Esophagus mucosa (tissue), 1 donor: ENCODE measurements at regions not wholly inside any gene's neighbourhood (a gene's known extent, or its start where the extent isn't known, plus 50 kb on each side); places are given as distances from the start of the nearest gene placed in this dataset.
A peak's percentile ranks its signal among the peaks of the same experiment; 100 is the strongest.

ENCODE experiments used
- ATAC-seq: fragments of 200-7000 bp; cut with Tn5 transposase; one replicate; pipeline ENCODE4 v1.9.1; 2020
- donor health status: DM: yes; HTN: yes; CAD: no.

DNA sequence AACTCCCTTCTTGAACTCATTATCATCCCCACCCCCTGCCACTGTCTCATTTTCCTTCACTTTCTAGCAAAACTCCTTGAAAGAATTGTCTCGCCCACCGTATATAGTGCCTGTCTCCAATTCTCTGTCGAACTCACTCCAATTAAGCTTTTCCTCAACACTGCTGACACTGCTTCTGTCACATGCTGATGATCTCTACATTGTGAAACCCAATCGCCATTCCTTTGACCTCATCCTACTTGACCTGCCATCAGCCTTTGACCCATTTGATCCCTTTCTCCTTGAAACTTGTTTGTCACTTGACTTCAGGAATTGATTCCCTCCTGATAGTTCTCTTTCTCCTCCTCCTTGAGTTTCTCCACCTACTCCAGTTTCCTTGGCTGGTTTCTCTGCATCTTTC, 54.8 kb downstream of the CCDC71L start:
- ATAC-seq = no peak

DNA sequence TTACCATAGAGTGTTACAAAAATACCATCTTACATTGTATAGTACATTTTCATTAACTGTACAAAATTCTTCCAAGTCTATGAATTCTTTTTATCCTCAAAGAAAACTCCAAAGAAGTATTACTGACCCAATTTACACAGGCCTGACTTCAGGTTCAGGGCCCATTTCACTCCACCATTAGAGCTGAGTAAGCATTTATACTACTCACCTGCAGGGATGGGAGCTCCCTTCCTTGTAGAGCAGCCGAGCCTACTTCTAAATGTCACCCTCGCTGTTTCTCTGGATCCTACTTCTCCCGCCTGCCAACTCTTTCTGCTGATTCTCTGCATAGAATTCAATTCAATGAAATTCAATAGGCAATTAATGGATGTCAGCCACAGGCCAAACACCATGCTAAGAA, 56.0 kb downstream of the CCDC71L start:
- no peak for ATAC-seq

DNA sequence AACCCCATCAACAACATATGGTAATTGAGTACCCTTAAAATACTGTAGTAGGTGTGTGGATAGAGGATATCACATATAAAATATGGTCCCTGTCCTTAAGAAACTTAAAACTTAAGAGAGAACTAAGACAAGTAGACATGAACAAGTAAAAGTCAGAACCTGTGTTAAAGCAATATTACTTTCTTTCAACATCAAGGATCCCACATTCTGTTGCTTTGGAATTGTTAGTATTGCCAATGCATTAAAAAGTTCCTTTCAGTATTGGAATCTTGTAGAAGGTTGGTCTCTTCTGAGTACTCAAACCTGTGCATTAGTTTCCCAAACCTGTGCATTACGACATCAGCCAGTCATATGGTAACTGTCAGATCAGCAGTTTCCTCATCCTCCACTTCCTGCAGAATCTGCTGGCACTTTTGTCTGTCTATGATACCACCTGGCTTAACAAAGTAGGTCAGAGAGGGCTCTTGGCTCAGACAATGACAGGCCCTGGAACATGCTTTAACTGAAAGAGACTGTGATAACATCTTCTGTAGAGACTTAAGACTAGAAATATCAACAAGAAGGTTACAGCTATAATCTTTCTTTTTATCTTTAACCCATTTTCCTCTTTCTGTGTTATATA, 56.5 kb downstream of the CCDC71L start:
- ATAC-seq = peak; percentile 77

DNA sequence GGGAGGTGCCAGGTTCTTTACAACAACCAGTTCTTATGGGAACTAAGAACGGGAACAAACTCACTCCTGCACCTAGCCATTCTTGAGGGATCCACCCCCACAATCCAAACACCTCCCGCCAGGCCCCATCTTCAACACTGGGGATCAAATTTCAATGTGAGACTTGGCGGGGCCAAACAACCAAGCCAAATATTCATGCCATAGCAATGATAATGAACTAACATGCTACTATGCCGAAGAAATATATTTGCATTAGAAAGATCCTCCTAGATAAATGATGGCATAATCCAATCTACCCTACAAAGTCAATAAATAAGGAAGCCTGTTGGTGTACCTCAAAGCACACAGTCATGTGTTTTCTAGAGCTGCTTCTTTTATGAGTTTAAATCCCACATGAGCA, 57.6 kb downstream of the CCDC71L start:
- ATAC-seq = no peak

DNA sequence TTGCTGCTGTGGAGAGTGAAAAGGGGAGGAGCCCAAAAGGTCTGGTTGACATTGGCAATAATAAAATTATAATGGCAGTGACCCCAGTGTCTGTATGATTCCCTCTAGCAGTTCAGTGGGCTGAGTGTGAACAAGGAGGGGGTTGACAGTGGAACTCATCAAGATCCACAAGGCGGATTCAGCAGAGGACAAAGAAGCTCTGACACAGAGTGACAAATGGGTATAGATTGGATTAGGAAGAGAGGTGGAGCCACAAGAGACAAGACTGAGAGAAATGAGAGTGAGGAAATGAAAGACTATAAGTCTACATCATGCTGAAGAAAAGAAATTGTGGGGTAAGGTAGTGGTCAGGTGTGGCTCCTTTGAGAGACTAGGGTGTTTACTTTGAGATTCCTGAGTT, 58.9 kb downstream of the CCDC71L start:
- no peak for ATAC-seq

DNA sequence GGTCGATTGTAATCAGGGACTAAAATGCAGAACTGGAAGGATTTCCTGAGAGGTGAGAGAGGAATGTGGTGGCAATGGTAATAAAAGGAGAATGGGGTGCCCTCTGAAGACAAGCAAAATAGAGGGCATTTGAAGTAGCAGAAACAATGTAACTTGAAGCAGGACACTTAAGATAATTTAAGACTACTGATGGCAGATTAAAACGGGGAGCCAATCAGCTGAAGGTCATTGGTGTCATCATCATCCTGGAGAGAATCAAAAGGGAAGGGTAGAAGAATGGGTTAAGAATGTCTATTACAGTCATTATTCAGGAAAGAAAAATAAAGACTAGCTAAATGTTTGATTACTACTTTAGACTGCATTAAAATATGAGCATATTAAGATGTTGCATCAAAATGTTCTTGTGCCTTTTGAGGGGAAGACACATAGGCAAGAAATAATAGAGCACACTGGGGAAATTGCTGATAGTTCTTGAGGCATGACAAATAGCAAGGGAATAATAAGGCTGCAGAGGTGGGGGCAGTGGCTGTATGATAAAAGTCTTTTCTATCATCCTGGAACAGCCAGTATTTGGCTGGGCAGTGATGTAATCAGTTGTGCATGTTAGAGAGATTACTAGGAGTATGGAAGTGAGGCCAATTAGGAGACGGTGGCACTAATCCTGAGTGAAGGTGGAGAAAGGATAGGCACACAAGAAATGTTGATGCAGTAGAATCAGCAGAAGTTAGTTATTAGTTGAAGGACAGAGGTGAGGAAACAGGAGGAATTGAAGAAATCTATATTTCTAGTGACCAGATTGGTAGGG, 60.2 kb downstream of the CCDC71L start:
- no peak for ATAC-seq

DNA sequence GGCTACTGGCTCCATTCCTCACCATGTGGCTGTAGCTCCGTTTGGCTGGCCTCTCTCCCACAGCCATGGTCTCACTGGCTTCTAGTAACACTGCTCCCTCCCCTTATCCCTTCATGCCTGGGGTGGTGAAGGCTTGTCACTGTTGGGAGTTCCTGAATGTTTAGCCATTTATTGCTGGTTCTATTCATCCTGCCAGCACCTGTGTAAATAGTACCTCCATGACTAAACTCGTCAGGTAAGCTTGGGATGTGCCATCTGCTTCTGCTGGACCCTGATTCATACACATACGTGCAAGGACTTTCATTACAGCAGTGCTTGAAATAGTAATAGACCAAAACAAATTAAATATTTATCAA, 61.6 kb downstream of the CCDC71L start:
- peak; percentile 79 for ATAC-seq

DNA sequence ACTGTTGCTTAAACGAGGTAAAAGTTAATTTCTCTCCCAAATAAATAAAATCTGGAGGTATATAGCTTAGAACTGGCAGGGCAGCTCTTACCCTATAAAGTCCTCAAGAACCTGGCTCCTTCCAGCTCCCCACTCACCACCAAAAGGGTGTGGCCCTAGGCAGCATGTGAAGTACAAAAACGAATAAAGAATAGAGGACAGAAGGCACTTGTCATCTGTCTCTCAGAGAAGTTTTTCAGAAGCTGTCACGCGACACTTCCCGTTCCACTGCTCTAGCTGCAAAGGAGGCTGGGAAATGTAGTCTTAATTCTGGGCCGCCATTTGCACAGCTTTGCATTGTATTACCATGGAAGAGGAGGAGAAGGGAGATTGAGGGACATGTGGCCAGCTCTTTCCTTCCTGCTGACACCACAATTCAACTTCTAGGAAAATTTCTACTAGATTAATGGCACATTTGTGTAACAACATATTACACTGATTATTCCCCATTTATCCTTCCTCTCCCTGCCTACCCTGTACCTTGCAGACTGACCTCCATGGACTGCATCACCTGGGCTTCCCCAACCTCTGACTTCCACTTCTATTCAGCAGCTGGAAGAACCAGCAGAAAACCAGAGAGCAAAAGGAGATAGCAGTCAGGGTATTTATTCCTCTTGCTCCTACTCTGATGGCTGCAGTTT, 62.2 kb downstream of the CCDC71L start:
- ATAC-seq = peak; percentile 90

DNA sequence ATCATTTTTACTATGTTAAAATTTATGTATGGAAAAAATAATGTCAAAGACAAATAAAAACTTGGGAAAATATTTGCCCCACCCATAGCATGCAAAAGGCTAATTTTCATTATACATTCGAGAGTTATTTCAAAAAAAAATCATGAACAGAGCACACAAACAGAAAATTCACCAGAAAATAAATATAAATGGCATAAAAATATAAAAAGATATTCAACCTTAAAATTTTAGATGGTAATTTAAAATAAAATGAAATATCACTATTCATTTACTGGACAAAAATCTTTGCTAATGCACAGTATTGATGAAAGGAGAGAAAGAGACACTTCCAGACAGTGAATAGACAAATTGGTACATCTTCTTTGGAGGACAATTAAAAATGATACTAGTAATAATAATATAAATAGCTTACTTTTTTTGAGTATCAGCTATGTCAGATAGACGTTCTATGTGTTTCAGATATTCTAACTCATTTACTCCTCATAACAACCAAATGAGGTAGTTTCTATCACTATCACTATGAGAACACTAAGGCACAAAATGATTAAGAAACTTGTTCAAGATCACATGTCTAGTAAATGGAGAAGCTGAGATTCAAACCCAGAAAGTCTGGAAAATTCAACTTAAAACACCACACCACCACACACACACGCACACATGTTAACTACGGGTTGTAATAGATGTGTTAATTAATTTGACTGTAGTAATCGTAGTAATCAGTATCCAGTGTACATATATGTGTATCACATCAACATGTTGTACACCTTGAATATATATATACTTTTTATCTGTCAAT, 63.0 kb downstream of the CCDC71L start:
- ATAC-seq = no peak

DNA sequence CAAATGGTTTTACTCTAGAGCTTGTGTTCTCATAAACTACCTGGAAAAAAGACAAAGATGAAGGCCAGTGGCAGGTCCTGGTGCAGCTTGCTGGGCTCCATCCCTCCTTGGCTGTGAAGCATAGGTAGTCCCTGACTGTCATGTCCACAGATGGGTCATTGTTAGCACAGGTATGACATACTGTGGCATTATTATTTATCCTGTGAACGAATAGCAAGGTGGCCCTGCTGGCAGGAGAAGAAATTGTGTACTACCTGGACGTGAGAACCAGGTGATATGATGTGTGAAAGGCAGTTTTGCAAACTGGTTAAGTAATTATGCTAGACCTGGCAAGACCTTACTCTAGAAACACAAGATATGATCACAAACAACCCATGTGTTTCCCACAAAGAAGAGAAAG, 63.9 kb downstream of the CCDC71L start:
- no peak for ATAC-seq

DNA sequence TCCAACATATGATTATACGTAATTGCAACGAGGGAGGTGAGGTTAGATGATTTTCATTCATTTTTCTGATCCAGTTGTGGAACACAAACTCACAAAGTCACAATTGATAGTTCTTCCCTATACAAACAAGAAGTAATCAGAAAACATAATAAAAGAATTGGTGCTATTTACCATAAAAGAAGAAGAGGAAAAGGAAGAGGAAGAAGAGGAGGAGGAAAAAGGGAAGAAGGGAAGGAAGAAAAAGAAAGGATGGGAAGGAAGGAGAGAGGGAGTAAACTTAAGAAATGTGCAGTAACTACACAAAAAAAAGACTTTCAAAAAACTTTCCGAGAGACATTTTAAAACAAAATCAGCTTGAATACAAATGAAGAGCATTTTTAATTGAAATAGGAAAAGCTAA, 65.0 kb downstream of the CCDC71L start:
- ATAC-seq = no peak

DNA sequence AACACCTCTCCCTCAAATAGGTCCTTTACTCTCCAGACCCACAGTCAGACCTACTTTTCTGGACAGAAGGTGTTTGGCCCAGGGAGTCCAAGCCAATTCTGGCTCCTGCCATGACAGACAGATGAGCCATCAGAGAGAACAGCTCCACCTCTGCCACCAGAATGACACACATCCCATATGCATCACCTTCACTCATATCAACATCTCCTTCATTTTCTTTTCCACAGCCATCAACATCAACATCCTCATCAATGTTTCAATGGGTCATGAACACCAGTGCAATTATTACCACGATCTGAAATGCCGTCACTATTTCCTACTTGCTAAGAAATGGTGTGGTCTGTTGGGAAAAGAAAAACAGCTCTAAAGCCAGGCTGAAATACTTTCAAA, 67.9 kb downstream of the CCDC71L start:
- no peak for ATAC-seq

DNA sequence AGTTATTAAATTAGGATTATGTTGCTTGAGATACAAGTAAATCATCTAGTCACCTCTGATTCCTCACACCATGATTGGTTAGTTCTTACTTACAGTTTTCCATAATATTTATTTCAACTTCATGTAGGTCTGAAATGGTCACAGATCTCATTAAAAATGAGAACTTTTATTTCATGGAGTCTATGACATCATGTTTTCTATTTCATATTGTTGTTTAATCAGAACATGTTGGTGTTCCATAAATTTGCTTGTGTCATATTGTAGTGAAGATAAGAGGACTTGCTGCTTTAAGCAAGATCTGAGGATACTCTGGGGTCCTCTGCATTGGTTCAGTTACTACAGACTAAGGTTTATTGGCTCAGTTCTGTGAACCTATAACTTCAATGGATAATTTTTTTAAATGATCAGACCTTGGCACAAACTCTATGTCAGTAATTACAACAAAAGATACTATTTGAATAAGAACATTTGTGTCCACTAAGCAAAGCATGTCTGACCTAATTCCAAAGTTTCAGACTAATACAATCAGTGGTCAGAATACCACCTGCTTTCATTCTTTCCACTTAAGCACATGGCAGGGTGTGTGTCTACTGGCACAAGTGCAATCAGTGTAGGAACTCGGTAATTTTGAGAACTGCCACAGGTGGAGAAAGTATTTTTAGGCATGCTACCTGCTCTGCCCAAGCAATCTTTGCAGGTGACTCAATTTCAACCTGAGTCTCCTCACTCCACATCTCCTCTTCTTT, 68.5 kb downstream of the CCDC71L start:
- no peak for ATAC-seq

DNA sequence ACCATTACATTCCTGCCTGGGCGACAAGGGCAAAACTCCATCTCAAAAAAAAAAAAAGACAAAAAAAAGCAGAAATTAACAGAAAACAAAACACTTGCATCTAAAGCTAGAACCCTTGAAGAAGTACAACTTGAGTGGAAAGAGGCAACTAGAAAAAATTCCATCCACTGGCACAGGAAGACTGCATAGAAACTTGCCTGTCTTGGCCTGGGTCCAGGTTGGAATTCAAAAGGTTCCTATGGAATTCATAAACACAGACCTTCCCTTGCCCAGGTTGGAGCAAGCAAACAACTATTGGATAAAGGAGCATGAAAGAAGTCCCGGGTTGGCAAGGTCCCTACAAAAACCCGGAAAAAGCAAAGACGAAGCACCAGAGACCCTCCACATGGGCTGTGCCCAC, 69.8 kb downstream of the CCDC71L start:
- no peak for ATAC-seq

DNA sequence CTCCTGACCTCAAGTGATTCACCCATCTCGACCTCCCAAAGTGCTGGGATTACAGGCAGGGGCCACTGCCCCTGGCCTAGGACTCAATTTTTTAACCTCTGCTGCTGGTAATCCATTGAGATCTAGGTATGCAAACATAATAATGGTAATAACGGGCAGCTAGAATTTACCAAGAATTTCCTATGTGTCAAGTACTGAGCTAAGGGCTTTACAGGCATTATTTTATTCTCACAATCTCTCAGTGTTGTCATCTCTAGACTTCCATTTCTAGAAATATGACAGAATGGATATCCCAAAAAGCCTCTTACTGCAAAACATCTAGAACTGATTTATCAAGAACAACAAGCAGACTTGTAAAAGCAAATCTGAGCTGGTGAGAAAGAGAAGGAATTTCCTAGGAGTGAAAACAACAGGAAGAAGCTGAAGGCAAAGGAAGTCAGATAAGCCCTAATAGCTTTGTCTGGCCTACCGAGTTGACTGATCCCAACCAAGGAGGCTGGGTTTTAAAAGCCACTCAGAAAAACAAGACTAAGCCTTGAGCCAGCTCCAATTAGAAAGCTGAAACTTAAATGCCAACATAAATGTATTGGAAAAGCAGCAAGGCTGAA, 70.6 kb downstream of the CCDC71L start:
- ATAC-seq = no peak

DNA sequence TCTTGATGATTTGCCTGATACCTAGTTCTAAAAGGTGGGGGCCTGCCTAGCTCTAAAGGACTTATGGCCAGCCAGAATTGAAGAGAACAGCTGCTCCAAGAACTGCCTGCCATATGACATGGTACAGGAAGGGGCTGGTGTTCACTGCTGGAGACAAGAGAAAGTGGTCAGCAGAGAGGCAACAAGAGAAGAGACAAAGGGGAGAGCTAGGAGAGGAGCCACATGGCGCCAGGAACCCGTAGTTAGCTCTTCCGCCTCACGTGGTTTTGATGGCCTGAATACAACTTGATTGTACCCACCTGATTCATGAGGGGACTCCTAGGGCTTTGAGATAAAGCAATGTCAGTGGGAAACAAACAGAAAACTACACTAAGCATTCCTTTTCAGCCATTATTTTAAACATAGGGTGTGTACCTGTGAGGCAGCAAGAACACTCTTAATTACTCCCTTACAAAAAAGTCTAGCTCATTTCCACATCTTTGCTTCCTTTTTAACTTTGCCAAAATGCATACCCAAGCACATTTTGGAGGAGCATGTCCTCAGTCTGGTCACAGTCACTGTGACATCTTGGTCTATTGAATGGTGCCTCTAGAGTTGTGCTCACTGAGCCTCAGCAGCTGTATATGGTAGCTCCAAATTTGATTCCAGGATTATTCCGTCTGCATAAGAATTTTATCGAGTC, 71.6 kb downstream of the CCDC71L start:
- ATAC-seq = no peak

DNA sequence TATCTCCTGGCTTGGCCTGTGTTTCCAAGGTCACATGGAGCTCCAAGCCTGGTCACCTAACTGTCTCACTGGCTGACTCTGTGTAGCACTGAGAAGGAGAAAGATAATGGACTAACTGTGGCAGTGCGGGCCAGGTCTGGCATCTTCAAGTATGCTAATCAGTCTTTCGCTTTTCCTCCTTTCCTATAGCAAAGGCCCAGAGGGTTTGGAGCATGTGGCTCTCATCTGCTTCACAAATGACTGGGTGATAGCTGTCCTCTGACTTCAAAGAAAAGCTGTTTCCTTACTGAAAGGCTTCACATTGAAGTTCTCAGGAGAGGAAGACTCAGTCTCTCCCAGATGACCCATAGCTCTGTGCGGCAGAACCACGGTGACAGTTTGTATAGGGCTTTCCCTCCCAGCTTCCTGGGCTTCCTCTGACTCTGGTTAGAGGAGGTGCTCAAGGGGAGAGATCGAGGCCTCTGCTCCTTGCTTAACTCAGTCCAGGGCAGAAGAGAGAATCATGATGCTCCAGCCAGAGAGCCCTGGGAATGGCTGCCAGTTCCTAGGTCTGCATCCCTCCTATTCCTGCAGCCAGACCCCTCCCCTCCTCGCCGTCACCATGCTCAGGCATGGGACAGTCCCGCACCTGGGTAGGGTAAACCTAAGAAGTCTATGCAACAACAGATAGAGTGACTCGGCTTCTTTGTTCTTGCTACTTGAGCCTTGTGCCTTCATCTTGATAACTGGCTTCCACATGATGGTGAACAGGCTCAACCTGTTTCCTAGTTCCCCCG, 72.3 kb downstream of the CCDC71L start:
- ATAC-seq = no peak

DNA sequence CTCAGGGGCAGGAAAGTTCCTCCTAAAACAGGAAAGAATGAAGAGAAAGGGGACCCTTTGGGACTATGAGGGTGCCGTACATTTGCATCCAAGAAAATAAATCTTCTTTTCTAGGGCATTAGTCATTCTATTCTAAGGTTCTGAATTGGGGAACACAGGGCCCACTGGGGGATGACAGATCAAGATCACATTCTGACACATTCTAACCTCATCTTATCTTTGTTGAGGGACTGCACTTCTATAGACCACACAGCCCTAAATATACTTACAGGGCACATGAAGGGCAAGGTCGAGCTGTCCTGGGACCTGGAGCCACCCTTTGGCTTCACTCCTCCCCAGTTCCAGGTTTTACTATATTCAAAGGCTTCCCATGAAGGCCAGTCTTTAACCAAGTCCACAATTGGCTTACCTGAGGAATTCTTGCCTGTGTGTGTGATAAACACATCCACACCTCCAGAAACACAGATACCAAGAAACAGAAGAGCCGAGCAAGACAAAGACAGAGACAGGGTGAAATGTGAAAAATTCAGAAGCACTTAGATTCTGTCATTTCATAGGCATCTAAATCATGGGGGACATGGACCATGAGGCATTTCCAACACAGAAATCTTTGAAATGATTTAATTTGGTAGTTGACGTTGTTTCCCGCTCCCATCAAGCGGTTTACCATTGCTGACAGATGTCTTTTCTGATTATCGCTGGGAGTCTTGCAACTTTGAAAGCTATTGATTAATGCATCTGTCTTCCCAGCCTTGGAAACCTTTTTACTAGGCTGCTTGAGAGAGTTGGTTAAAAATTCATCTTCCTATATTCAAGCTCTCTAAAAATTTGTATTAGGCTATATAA, 75.8 kb downstream of the CCDC71L start:
- ATAC-seq = no peak
